Mesodermal cell (in vitro differentiated cells): ENCODE measurements at regions not wholly inside any gene's neighbourhood (a gene's known extent, or its start where the extent isn't known, plus 50 kb on each side); places are given as distances from the start of the nearest gene placed in this dataset.

Source experiments
- H3K27ac ChIP-seq: 2 replicates; pipeline ENCODE4 v1.7.0; 2013; ENCODE audit warnings: mild to moderate bottlenecking, low read depth, low read length, moderate library complexity; ENCODE audit not compliant: severe bottlenecking
- H3K36me3 ChIP-seq: 2 replicates; pipeline ENCODE4 v1.7.1; 2013; ENCODE audit warnings: mild to moderate bottlenecking, low read length, moderate library complexity; ENCODE audit not compliant: control insufficient read depth, insufficient read depth
- H3K4me1 ChIP-seq: one replicate; pipeline ENCODE4 v1.7.1; 2013; ENCODE audit warnings: mild to moderate bottlenecking, low read length; ENCODE audit not compliant: insufficient read depth, control insufficient read depth, poor library complexity, severe bottlenecking
- H3K4me3 ChIP-seq: 2 replicates; pipeline ENCODE4 v1.7.0; 2013; ENCODE audit warnings: low read length, control low read depth, mild to moderate bottlenecking; ENCODE audit not compliant: insufficient read depth, poor library complexity, severe bottlenecking; ENCODE audit errors: extremely low read depth
- H3K9me3 ChIP-seq: 2 replicates; pipeline ENCODE4 v1.7.1; 2013; ENCODE audit warnings: mild to moderate bottlenecking, low read length, moderate library complexity; ENCODE audit not compliant: control insufficient read depth
- WGBS, 2 experiments: methylation state at CpG; one replicate each; pipeline ENCODE4 v1.1.5; 2013; ENCODE audit warnings: missing lambda C conversion rate in 2 of 2; ENCODE audit not compliant: insufficient coverage in 2 of 2; 5-methylcytosine and 5-hydroxymethylcytosine counted together

- Histone ChIP-seq H3K36me3 (no peaks in the 10 kb centered on the region), H3K9me3 (no peaks in the 10 kb centered on the region), H3K4me1 (no peaks in the 10 kb centered on the region), H3K4me3 (no peak overlapping the region), H3K27ac (no peak overlapping the region)
- WGBS, 2 experiments = 92 to 97% methylated on average over 6 to 7 of the region's 8 CpGs
Observed at GRCh38 chr2:797556-797955, 120.3 kb upstream of the TMEM18 start.

- WGBS, 2 experiments = 92 to 96% methylated on average over 14 to 16 of the region's 24 CpGs
Observed at GRCh38 chr2:796141-796985, 119.2 kb upstream of the TMEM18 start.

GRCh38 chr2:795531-796041 is 118.4 kb upstream of the TMEM18 start:
- Histone ChIP-seq H3K4me1 (no peaks in the 10 kb centered on the region), H3K36me3 (no peaks in the 10 kb centered on the region), H3K9me3 (no peaks in the 10 kb centered on the region), H3K27ac (no peak overlapping the region), H3K4me3 (no peak overlapping the region)
- WGBS, 2 experiments = 86 to 88% methylated on average over 17 to 18 of the region's 18 CpGs

More at GRCh38 chr2:796141-796985, 119.2 kb upstream of the TMEM18 start:
- Histone ChIP-seq H3K27ac (no peak overlapping the region), H3K36me3 (no peaks in the 10 kb centered on the region), H3K9me3 (no peaks in the 10 kb centered on the region), H3K4me3 (no peak overlapping the region), H3K4me1 (no peaks in the 10 kb centered on the region)

- H3K9me3 ChIP-seq = peaks cover 5% of the 10 kb centered on the region
- no peak overlapping the region for H3K27ac ChIP-seq
- WGBS, 2 experiments = 85 to 87% methylated on average over 19 of the region's 19 CpGs
- H3K4me1 ChIP-seq = no peaks in the 10 kb centered on the region
- H3K4me3 ChIP-seq = no peak overlapping the region
- no peaks in the 10 kb centered on the region for H3K36me3 ChIP-seq
Observed at GRCh38 chr2:794554-795241, 117.5 kb upstream of the TMEM18 start.

- Histone ChIP-seq H3K4me1 (no peaks in the 10 kb centered on the region), H3K9me3 (peaks cover 5% of the 10 kb centered on the region), H3K27ac (no peak overlapping the region), H3K4me3 (no peak overlapping the region), H3K36me3 (no peaks in the 10 kb centered on the region)
- WGBS, 2 experiments = 90 to 94% methylated on average over 3 to 4 of the region's 7 CpGs
Observed at GRCh38 chr2:793236-793635, 116.0 kb upstream of the TMEM18 start.

- H3K36me3 ChIP-seq = no peaks in the 10 kb centered on the region
- peaks cover 5% of the 10 kb centered on the region for H3K9me3 ChIP-seq
- no peak overlapping the region for H3K4me3 ChIP-seq
- WGBS, 2 experiments = 87 to 96% methylated on average over 11 to 12 of the region's 13 CpGs
- no peaks in the 10 kb centered on the region for H3K4me1 ChIP-seq
- no peak overlapping the region for H3K27ac ChIP-seq
Observed at GRCh38 chr2:792687-793086, 115.5 kb upstream of the TMEM18 start.

GRCh38 chr2:790634-791245 is 113.5 kb upstream of the TMEM18 start:
- Histone ChIP-seq H3K27ac (no peak overlapping the region), H3K4me1 (no peaks in the 10 kb centered on the region), H3K36me3 (no peaks in the 10 kb centered on the region), H3K9me3 (peaks cover 5% of the 10 kb centered on the region), H3K4me3 (no peak overlapping the region)
- WGBS, 2 experiments = 86 to 94% methylated on average over 6 of the region's 7 CpGs

- H3K4me3 ChIP-seq = no peak overlapping the region
- H3K36me3 ChIP-seq = no peaks in the 10 kb centered on the region
- H3K9me3 ChIP-seq = peaks cover 5% of the 10 kb centered on the region
- 80 to 83% methylated on average over 2 to 3 of the region's 3 CpGs for WGBS, 2 experiments
- H3K4me1 ChIP-seq = no peaks in the 10 kb centered on the region
- H3K27ac ChIP-seq = no peak overlapping the region
Observed at GRCh38 chr2:790081-790480, 112.9 kb upstream of the TMEM18 start.

- H3K36me3 ChIP-seq = no peaks in the 10 kb centered on the region
- no peak overlapping the region for H3K27ac ChIP-seq
- WGBS, 2 experiments = 85 to 100% methylated on average over 1 to 3 of the region's 3 CpGs
- H3K9me3 ChIP-seq = peaks cover 5% of the 10 kb centered on the region
- no peak overlapping the region for H3K4me3 ChIP-seq
- no peaks in the 10 kb centered on the region for H3K4me1 ChIP-seq
Observed at GRCh38 chr2:789529-789928, 112.3 kb upstream of the TMEM18 start.

GRCh38 chr2:788227-789032 is 111.2 kb upstream of the TMEM18 start:
- Histone ChIP-seq H3K36me3 (no peaks in the 10 kb centered on the region), H3K9me3 (peaks cover 5% of the 10 kb centered on the region), H3K27ac (no peak overlapping the region), H3K4me1 (no peaks in the 10 kb centered on the region), H3K4me3 (no peak overlapping the region)
- 88% methylated on average over 12 to 15 of the region's 17 CpGs for WGBS, 2 experiments
